Activated CD4-positive, alpha-beta T cell treated with anti-CD3 and anti-CD28 coated beads for 36 hours (primary cell): ENCODE measurements at regions not wholly inside any gene's neighbourhood (a gene's known extent, or its start where the extent isn't known, plus 50 kb on each side); places are given as distances from the start of the nearest gene placed in this dataset.
"Not testable (repeated sequence)": the region's sequence is repeated elsewhere in the genome, so short reads cannot be mapped to it uniquely, and the experiment has no call there.

ENCODE experiments used
- ATAC-seq: fragments of 200-7000 bp; cut with Tn5 transposase; one replicate; pipeline ENCODE4 v1.10.0; 2021; ENCODE audit warnings: mild to moderate bottlenecking, moderate library complexity
- CTCF ChIA-PET: fragments of 350-600 bp; sonication (Branson Sonifier 250); formaldehyde crosslinking; loops from one replicate; lab custom pipeline; 2021; ENCODE audit warnings: antibody characterized with exemption; lab: Charles Lee
- POLR2A ChIA-PET: fragments of 350-600 bp; sonication (Branson Sonifier 250); formaldehyde crosslinking; loops from one replicate; lab custom pipeline; 2021; ENCODE audit warnings: antibody characterized with exemption, inconsistent platforms; lab: Charles Lee
- DNase-seq: peaks from one replicate; pipeline ENCODE4 v3.0.0-alpha.2; 2020
- H3K27ac Mint-ChIP-seq: one replicate; pipeline ENCODE4 v1.8.0; 2021; ENCODE audit warnings: mixed read lengths
- H3K27me3 Mint-ChIP-seq: one replicate; pipeline ENCODE4 v1.8.0; 2021; ENCODE audit warnings: mixed read lengths
- H3K36me3 Mint-ChIP-seq: one replicate; pipeline ENCODE4 v1.8.0; 2021; ENCODE audit warnings: low read depth, mixed read lengths
- H3K4me1 Mint-ChIP-seq: one replicate; pipeline ENCODE4 v1.8.0; 2021; ENCODE audit warnings: mixed read lengths
- H3K4me3 Mint-ChIP-seq: one replicate; pipeline ENCODE4 v1.8.0; 2021; ENCODE audit warnings: mild to moderate bottlenecking, moderate library complexity, mixed read lengths
- H3K9me3 Mint-ChIP-seq: one replicate; pipeline ENCODE4 v1.8.0; 2021; ENCODE audit warnings: low read depth, mixed read lengths
- intact Hi-C, 2 experiments: fragments of 100-400 bp; cut with DNase I in 1 of 2; cut with micrococcal nuclease in 1 of 2; formaldehyde crosslinking; loops; one replicate each; pipeline versions ENCODE4 v1.14.2 to v1.15.1; 2022 to 2024; cut with DNase I, micrococcal nuclease

DNA sequence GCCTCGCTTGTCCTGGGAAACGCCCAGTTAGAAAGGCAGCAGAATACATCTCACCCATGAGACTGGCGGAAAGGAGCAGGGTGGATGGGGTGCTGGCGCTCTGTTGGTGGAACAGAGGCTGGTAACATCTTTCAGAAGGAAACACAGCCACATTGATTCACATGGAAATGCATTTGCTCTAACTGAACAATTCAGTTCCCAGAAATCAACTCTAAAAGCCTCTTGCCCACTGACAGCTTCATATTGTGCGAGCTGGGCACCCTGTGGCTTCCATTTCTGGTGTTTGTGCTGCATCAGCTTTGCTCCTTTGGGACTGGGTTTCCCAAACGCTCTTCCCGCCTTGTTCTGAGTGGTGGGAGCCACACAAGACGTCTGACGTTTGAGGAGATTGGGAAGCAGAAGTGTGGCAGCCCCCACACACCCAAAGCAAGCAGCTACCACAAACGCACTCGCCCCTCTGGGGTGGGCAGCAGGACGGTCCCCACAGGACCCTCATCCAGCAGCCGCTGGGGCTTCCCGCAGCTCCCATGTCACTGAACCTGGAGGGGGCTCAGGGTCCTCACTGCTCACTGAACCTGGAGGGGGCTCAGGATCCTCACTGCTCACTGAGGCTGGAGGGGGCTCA is 229.5 kb downstream of the ERMARD start:
- Mint-ChIP-seq H3K27ac (no peak overlapping the region), H3K9me3 (no peaks in the 10 kb centered on the region), H3K4me3 (no peak overlapping the region), H3K36me3 (no peaks in the 10 kb centered on the region), H3K27me3 (no peaks in the 10 kb centered on the region), H3K4me1 (no peaks in the 10 kb centered on the region)
- ATAC-seq (no peak), DNase-seq (no peak)
- ChIA-PET CTCF (no interaction called here), POLR2A (no interaction called here)
- intact Hi-C loops = no loop called here

DNA sequence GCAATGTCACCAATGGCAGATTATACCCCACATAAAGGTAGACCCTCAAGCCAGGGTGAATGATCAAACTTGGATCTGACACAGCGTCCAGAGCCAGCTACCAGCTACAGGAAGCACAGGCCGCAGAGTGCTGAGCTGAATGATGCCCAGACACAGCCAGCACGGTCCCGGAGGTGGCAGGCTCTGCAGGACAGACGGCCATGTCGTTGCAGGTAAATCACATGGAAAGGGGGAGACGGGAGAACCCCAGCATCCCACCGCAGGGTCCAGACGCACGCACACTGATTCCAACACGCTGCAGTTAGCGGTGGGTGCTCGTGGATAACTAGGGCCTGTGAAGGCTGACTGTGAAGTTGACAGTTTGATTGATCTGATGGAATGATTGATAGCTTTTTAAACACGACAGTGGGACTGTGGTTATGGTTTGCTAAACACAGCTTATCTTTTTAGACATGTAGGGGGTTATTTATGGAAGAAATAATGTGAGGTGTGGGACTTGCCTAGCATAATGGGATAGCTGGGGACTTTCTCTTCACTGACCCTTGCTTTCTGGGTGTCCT is 228.5 kb downstream of the ERMARD start:
- no peak for DNase-seq
- ChIA-PET POLR2A (no interaction called here), CTCF (no interaction called here)
- Mint-ChIP-seq H3K36me3 (no peaks in the 10 kb centered on the region), H3K4me3 (no peak overlapping the region), H3K27ac (no peak overlapping the region), H3K9me3 (no peaks in the 10 kb centered on the region), H3K4me1 (no peaks in the 10 kb centered on the region), H3K27me3 (no peaks in the 10 kb centered on the region)
- intact Hi-C loops = no loop called here
- ATAC-seq = no peak

DNA sequence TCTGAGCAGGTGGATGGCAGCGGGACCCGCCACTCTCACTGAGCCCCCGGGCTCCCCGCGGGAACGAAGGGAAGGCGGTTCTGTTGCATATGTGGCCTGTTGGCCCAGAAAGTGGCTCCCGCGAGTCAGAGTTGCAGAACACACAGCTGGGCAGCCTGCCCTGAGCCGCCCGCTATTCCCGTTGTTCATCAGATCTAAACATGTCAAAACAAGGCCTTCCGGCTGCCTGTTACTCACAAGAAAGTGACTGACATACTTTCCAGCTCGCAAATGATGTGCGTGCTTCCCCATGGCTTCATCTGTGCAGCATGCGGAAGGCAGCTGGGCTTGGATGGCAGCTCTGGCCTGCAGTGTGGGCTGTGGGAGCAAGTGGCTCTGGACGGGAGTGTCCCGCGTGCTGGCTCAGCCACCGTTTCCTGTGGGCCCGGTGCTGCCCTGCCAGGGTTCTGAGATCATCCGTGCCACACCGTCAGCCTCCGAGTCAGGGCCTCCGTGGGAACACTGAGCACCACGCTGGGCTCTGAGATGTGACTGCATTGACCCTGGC is 227.3 kb downstream of the ERMARD start:
- H3K4me1 Mint-ChIP-seq = no peaks in the 10 kb centered on the region
- no peaks in the 10 kb centered on the region for H3K36me3 Mint-ChIP-seq

DNA sequence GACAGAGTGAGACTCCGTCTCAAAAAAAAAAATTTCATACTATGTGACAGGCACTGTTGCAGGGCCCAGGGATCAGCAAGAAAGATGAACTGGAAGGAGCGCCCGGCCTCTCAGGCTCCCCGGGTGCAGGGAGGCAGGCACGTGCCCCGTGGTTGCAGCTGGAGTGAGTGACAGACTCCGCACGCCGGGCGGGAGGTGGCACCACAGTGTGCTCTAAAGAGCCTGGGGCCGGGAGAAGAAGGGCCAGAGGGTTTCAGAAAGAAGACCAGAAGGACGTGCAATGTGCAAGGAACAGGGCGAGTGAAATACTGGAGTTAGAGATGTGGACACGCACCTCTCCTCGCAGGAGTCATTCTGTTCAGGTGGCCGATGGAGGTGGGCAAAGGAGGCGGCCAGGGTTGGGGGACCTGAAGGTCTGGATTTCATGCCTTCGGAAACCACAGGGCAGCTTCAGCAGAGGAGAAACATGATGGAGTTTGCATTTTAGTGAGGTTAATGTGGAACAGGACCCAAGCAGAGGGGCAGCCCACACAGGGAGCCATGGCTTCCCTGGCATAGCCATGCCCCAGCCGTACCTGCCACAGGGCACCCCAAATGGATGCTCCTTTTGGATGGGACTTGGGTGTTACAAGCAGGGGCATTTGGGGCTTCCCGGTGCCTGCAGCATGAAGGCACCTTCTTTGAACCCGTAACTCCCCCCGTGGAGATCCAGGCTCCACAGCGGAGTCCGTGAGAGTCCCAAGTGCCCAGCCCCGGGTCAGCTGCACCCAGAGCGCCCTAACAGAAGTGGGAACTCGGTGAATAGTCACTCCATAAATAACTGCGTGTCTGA is 226.2 kb downstream of the ERMARD start:
- ATAC-seq (no peak), DNase-seq (no peak)
- no peak overlapping the region for H3K4me3 Mint-ChIP-seq
- H3K27ac Mint-ChIP-seq = no peak overlapping the region
- intact Hi-C loops = no loop called here
- ChIA-PET CTCF (interaction anchor here (0.6 to 1.1 kb wide), 2 partner anchors 16 to 146 kb away, joined by 3 read pairs; no protein-coding TSS in a partner anchor), POLR2A (no interaction called here)
- no peaks in the 10 kb centered on the region for H3K9me3 Mint-ChIP-seq
- no peaks in the 10 kb centered on the region for H3K4me1 Mint-ChIP-seq
- H3K36me3 Mint-ChIP-seq = no peaks in the 10 kb centered on the region
- H3K27me3 Mint-ChIP-seq = no peaks in the 10 kb centered on the region

More for the DNA sequence above, 227.3 kb downstream of the ERMARD start:
- no peak for DNase-seq
- H3K9me3 Mint-ChIP-seq = no peaks in the 10 kb centered on the region
- no peak for ATAC-seq
- ChIA-PET CTCF (interaction anchor here (1.1 kb wide), 1 partner anchor 147 kb away, joined by 3 read pairs; no protein-coding TSS in a partner anchor), POLR2A (no interaction called here)
- intact Hi-C loops = no loop called here
- H3K27me3 Mint-ChIP-seq = no peaks in the 10 kb centered on the region
- no peak overlapping the region for H3K27ac Mint-ChIP-seq
- no peak overlapping the region for H3K4me3 Mint-ChIP-seq

DNA sequence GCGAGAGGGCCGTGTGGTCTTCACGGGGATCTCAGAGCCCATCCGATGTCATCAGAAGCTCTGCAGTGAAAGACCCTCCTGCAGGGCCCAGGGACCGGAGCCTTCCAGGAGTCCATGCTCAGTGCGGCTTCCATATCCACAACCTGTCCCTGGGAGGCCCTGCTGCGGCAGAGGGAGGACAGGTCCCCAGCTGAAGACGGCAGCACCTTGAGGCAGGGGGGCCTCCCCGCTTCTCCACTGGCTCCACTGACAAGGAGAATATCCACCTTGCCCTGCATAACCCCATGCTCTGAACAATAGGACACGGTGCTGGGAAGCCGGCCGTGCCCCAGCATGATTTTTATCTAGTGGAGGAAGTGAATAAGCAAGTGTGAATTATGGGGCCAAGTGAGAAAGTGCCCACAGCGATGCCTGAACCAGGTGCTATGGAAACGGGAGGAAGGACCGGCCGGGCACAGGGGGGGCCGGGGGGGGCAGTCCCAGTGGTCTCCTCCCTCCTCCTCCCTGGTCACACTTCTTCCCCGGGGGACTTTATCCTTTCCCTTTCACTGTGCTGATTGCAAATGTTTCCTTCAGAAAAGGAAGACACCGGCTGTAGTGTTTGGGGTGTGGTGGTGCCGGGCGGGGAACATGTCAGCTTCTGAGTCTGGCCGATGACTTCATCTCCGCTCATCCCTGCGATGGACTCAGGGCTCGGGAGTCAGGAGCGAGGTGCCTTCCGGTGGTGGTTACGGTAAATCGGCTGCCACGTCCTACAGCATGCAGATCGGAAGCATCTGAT is 225.1 kb downstream of the ERMARD start:
- CTCF ChIA-PET = interaction anchor here (0.6 kb wide), 2 partner anchors 169 to 189 kb away, joined by 3 read pairs; no protein-coding TSS in a partner anchor
- H3K27ac Mint-ChIP-seq = no peak overlapping the region
- H3K36me3 Mint-ChIP-seq = no peaks in the 10 kb centered on the region
- ATAC-seq (no peak), DNase-seq (no peak)
- H3K27me3 Mint-ChIP-seq = no peaks in the 10 kb centered on the region
- H3K9me3 Mint-ChIP-seq = no peaks in the 10 kb centered on the region
- H3K4me3 Mint-ChIP-seq = no peak overlapping the region
- intact Hi-C loops = no loop called here
- H3K4me1 Mint-ChIP-seq = no peaks in the 10 kb centered on the region
- POLR2A ChIA-PET = no interaction called here

DNA sequence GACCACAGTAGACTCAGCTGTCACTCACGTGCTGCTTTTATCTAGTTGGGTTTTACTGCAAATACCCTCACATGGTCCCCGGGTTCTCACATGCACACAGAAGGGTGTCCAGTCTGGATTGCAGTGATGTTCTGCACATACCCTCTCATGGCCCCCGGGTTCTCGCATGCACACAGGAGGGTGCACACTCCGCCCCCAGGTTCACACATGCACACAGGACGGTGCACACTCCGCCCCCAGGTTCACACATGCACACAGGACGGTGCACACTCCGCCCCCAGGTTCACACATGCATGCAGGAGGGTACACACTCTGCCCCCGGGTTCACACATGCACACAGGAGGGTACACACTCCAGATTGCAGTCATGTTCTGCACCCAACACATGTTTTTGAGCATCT is 224.3 kb downstream of the ERMARD start:
- DNase-seq (no peak), ATAC-seq (no peak)
- intact Hi-C loops = no loop called here
- ChIA-PET POLR2A (no interaction called here), CTCF (interaction anchor here (0.6 to 0.7 kb wide), 2 partner anchors 32 to 190 kb away, joined by 3 read pairs; no protein-coding TSS in a partner anchor)
- H3K4me1 Mint-ChIP-seq = no peaks in the 10 kb centered on the region
- H3K9me3 Mint-ChIP-seq = no peaks in the 10 kb centered on the region
- no peaks in the 10 kb centered on the region for H3K27me3 Mint-ChIP-seq
- no peaks in the 10 kb centered on the region for H3K36me3 Mint-ChIP-seq
- H3K4me3 Mint-ChIP-seq = no peak overlapping the region
- H3K27ac Mint-ChIP-seq = no peak overlapping the region

DNA sequence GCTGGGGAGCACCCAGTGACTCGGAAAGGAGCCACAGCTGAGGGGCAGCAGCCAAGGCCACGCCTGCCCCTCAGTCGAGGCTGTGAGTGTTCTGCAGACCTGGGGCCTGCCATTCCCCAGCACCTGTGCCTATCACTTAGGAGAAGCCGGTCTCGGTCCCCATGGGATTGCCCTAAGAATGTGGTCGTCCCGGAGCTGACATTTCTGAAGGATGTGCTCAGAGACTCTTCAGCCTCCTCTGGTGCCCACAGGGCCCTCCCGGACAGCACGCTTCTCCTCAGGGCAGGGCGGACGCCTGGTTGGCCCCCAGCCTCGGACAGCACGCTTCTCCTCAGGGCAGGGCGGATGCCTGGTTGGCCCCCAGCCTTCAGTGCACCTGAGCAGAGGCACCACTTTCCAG is 223.9 kb downstream of the ERMARD start:
- Mint-ChIP-seq H3K4me1 (no peaks in the 10 kb centered on the region), H3K27ac (no peak overlapping the region), H3K36me3 (no peaks in the 10 kb centered on the region), H3K9me3 (no peaks in the 10 kb centered on the region), H3K4me3 (no peak overlapping the region), H3K27me3 (no peaks in the 10 kb centered on the region)
- intact Hi-C loops = no loop called here
- CTCF ChIA-PET = interaction anchor here (0.7 kb wide), 1 partner anchor 31 kb away, joined by 3 read pairs; no protein-coding TSS in a partner anchor
- ATAC-seq (no peak), DNase-seq (no peak)
- POLR2A ChIA-PET = no interaction called here

DNA sequence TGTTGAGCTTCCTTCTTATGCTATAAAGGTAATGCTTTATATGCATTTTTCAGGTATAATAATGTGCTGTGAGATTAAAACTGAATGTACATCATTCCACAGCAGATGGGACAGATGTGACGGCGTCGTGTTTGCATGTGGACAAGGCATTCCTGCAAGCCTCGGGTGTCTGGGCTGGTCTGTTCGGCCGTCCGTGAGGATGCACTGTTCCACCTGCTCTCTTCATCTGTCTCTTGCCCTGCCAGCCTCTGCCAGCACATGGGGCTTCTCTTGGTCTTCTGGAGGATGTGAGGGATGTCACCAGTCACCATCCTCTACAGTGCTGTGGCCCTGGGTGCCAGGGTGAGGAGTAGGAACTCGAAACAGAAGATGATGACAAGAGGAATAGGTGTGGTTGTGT is 223.2 kb downstream of the ERMARD start:
- Mint-ChIP-seq H3K4me3 (no peak overlapping the region), H3K27me3 (no peaks in the 10 kb centered on the region), H3K9me3 (no peaks in the 10 kb centered on the region), H3K4me1 (no peaks in the 10 kb centered on the region), H3K27ac (no peak overlapping the region), H3K36me3 (no peaks in the 10 kb centered on the region)
- no peak for DNase-seq
- ATAC-seq = no peak
- CTCF ChIA-PET = no interaction called here
- intact Hi-C loops = no loop called here
- POLR2A ChIA-PET = no interaction called here

DNA sequence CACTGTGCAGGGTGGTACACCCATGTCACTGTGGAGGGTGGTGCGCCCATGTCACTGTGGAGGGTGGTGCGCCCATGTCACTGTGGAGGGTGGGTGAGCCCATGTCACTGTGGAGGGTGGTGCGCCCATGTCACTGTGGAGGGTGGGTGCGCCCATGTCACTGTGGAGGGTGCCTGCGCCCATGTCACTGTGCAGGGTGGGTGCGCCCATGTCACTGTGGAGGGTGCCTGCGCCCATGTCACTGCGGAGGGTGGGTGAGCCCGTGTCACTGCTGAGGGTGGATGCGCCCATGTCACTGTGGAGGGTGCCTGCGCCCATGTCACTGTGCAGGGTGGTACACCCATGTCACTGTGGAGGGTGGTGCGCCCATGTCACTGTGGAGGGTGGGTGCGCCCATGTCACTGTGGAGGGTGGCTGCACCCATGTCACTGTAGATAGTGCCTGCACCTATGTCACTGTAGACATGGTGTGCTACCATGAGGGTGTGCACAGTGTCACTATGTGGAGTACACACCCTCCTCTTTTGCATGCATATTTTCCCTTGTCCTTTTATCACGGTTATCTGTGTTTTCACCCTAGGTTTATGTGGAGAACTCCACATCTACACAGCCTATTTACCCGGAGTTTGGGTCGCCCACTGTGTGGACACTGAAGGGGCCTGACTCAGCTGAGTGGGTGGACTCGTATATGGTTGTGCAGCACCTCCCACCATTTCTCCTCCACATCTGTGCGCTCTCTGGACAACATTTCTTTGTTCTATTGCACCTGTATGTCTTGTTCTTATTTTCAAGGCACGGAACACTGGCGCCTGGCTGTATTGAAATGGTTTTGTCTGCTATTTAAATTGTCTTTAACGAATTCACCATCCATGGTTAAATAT is 222.4 kb downstream of the ERMARD start:
- CTCF ChIA-PET, H3K36me3 Mint-ChIP-seq, POLR2A ChIA-PET, H3K27me3 Mint-ChIP-seq, H3K4me3 Mint-ChIP-seq, DNase-seq, H3K27ac Mint-ChIP-seq, ATAC-seq, intact Hi-C loops, H3K9me3 Mint-ChIP-seq, H3K4me1 Mint-ChIP-seq: not testable (repeated sequence)

DNA sequence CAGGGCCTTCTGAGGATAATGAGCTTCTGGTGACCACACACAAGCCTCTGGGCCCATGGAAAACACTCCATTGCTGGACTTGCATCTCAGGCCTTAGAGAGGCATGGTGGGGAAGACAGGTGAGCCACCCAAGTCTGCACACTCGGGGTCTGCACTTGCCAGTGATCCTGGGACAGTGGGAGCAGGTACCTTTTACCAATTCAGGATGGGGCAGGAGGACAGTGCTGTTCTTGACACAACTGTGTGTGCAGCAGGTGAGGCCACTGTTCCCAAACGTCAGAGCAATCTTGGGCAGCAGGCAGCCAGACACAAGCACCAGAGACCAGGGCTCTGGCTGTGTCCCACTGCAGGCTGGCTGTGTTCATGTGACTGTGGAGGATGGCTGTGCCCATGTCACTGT is 221.3 kb downstream of the ERMARD start:
- H3K27ac Mint-ChIP-seq = no peak overlapping the region
- ChIA-PET CTCF (no interaction called here), POLR2A (no interaction called here)
- no peak overlapping the region for H3K4me3 Mint-ChIP-seq
- H3K36me3 Mint-ChIP-seq = no peaks in the 10 kb centered on the region
- ATAC-seq (no peak), DNase-seq (no peak)
- H3K9me3 Mint-ChIP-seq = no peaks in the 10 kb centered on the region
- H3K27me3 Mint-ChIP-seq = no peaks in the 10 kb centered on the region
- no peaks in the 10 kb centered on the region for H3K4me1 Mint-ChIP-seq
- intact Hi-C loops = no loop called here
